Tibial artery (tissue), 4 donors: ENCODE measurements at regions not wholly inside any gene's neighbourhood (a gene's known extent, or its start where the extent isn't known, plus 50 kb on each side); places are given as distances from the start of the nearest gene placed in this dataset.
"Not testable (repeated sequence)": the region's sequence is repeated elsewhere in the genome, so short reads cannot be mapped to it uniquely, and the experiment has no call there.

ENCODE experiments used
- DNase-seq, 2 donors: peaks; one replicate each; pipeline ENCODE4 v3.0.0-alpha.2; 2019
- H3K27ac ChIP-seq, 2 donors: fragments of 200-600 bp; sonication (generic) in 1 of 2; 1 replicate in 1 of 2; 2 replicates in 1 of 2; pipeline ENCODE4 v1.5.1; 2018 to 2019; ENCODE audit warnings: mild to moderate bottlenecking in 1 of 2
- H3K27me3 ChIP-seq, 2 donors: fragments of 200-600 bp; sonication (generic) in 1 of 2; one replicate each; pipeline versions ENCODE4 v1.5.1 to v1.6.0; 2016 to 2019
- H3K36me3 ChIP-seq, 3 donors: fragments of 200-600 bp; sonication (generic) in 2 of 3; one replicate each; pipeline ENCODE4 v1.5.1; 2016 to 2019; ENCODE audit warnings: mild to moderate bottlenecking in 2 of 3
- H3K4me1 ChIP-seq, 4 donors: fragments of 200-600 bp; sonication (generic) in 2 of 4; 1 replicate in 3 of 4; 2 replicates in 1 of 4; pipeline ENCODE4 v1.5.1; 2016 to 2019
- H3K4me3 ChIP-seq, 2 donors: fragments of 200-600 bp; sonication (generic) in 1 of 2; 1 replicate in 1 of 2; 2 replicates in 1 of 2; pipeline ENCODE4 v1.5.1; 2018 to 2019; ENCODE audit warnings: mild to moderate bottlenecking in 2 of 2
- H3K9me3 ChIP-seq, 3 donors: fragments of 200-600 bp; sonication (generic) in 1 of 3; one replicate each; pipeline ENCODE4 v1.5.1; 2016 to 2019
- intact Hi-C: fragments of 100-400 bp; cut with DNase I; formaldehyde crosslinking; loops from one replicate; pipeline ENCODE4 v1.15.0; 2023; ENCODE audit warnings: low total_unique reads
- TF ChIP-seq, protein P1 (sequence below), 2 experiments: fragments of 200-600 bp in 1 of 2; fragments of 450-650 bp in 1 of 2; IDR thresholded peaks; one replicate each; pipeline ENCODE4 v1.5.1; 2017 to 2019; ENCODE audit warnings: antibody characterized with exemption in 2 of 2, mild to moderate bottlenecking in 1 of 2, moderate library complexity in 1 of 2

DNA sequence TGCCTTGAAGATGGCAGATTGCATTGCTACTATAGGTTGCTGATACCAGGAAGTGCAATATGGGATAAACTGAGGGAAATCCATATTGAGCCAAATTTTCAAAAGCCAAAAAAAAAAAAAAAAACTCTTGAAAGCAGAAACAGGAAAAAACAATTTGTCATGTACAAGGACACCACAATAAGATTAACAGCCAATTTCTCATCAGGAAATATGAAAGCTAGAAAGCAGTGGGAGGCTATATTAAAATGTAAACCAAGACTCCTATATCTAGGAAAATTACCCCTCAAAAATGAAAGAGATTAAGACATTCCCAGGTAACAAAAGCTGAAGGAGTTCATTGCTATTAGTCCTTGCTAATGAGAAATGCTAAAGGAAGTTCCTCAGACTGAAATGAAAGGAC, 462.8 kb upstream of the DPH6 start:
- Histone ChIP-seq H3K27me3 (no peaks in the 10 kb centered on the region), H3K36me3 (no peaks in the 10 kb centered on the region), H3K4me1 (no peaks in the 10 kb centered on the region), H3K27ac (no peak overlapping the region), H3K9me3 (peaks cover 0 to 7% (median 6%) of the 10 kb centered on the region in 3 donors), H3K4me3 (no peak overlapping the region)
- intact Hi-C loops: no loop called here
- TF ChIP-seq, protein P1, sequence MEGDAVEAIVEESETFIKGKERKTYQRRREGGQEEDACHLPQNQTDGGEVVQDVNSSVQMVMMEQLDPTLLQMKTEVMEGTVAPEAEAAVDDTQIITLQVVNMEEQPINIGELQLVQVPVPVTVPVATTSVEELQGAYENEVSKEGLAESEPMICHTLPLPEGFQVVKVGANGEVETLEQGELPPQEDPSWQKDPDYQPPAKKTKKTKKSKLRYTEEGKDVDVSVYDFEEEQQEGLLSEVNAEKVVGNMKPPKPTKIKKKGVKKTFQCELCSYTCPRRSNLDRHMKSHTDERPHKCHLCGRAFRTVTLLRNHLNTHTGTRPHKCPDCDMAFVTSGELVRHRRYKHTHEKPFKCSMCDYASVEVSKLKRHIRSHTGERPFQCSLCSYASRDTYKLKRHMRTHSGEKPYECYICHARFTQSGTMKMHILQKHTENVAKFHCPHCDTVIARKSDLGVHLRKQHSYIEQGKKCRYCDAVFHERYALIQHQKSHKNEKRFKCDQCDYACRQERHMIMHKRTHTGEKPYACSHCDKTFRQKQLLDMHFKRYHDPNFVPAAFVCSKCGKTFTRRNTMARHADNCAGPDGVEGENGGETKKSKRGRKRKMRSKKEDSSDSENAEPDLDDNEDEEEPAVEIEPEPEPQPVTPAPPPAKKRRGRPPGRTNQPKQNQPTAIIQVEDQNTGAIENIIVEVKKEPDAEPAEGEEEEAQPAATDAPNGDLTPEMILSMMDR (IDR thresholded peaks at IDR 0.05): no peak
- DNase-seq: no peak

- Histone ChIP-seq H3K4me1 (no peaks in the 10 kb centered on the region), H3K4me3 (no peak overlapping the region), H3K9me3 (no peaks in the 10 kb centered on the region), H3K27me3 (no peaks in the 10 kb centered on the region), H3K27ac (no peak overlapping the region), H3K36me3 (no peaks in the 10 kb centered on the region)
- TF ChIP-seq, protein P1 (IDR thresholded peaks at IDR 0.05): no peak
- intact Hi-C loops: no loop called here
- DNase-seq: no peak
These were observed 478.2 kb upstream of the DPH6 start for GRCh38 chr15:36024031-36024688.

- intact Hi-C loops: no loop called here
- TF ChIP-seq, protein P1 (IDR thresholded peaks at IDR 0.05): no peak
- no peaks in the 10 kb centered on the region for H3K36me3 ChIP-seq
- DNase-seq: no peak
- H3K27ac ChIP-seq: no peak overlapping the region
- H3K9me3 ChIP-seq: no peaks in the 10 kb centered on the region
- no peaks in the 10 kb centered on the region for H3K27me3 ChIP-seq
- H3K4me3 ChIP-seq: no peak overlapping the region
- no peaks in the 10 kb centered on the region for H3K4me1 ChIP-seq
These were observed 480.8 kb upstream of the DPH6 start for GRCh38 chr15:36026627-36027283.

- Histone ChIP-seq H3K4me1 (no peaks in the 10 kb centered on the region), H3K36me3 (no peaks in the 10 kb centered on the region), H3K9me3 (no peaks in the 10 kb centered on the region), H3K4me3 (no peak overlapping the region), H3K27ac (no peak overlapping the region), H3K27me3 (no peaks in the 10 kb centered on the region)
- intact Hi-C loops: no loop called here
- TF ChIP-seq, protein P1 (IDR thresholded peaks at IDR 0.05): no peak
- no peak for DNase-seq
These were observed 483.7 kb upstream of the DPH6 start for GRCh38 chr15:36029606-36030210.

- TF ChIP-seq, protein P1 (IDR thresholded peaks at IDR 0.05): no peak
- no peaks in the 10 kb centered on the region for H3K27me3 ChIP-seq
- intact Hi-C loops: no loop called here
These were observed 494.1 kb upstream of the DPH6 start for GRCh38 chr15:36039996-36040572.

GRCh38 chr15:36047018-36047716, 501.2 kb upstream of the DPH6 start:
- H3K9me3 ChIP-seq, H3K27ac ChIP-seq, H3K36me3 ChIP-seq, H3K27me3 ChIP-seq, H3K4me1 ChIP-seq, DNase-seq, intact Hi-C loops: not testable (repeated sequence)
- peak overlapping the region; percentile 9 to 18 for H3K4me3 ChIP-seq

More at GRCh38 chr15:36039996-36040572, 494.1 kb upstream of the DPH6 start:
- no peaks in the 10 kb centered on the region for H3K4me1 ChIP-seq
- no peaks in the 10 kb centered on the region for H3K9me3 ChIP-seq
- H3K36me3 ChIP-seq: no peaks in the 10 kb centered on the region
- no peak overlapping the region for H3K4me3 ChIP-seq
- no peak overlapping the region for H3K27ac ChIP-seq
- no peak for DNase-seq
